ENCODE measurements at regions not wholly inside any gene's neighbourhood (a gene's known extent, or its start where the extent isn't known, plus 50 kb on each side); places are given as distances from the start of the nearest gene placed in this dataset.
"Not testable (repeated sequence)": the region's sequence is repeated elsewhere in the genome, so short reads cannot be mapped to it uniquely, and the experiment has no call there.

GRCh38 chr1:206262424-206262823 is 59.1 kb downstream of the SRGAP2 start:
- not testable (repeated sequence) for TF ChIP-seq CTCF (CRISPR knock-in tag; IDR thresholded peaks at IDR 0.05); ARNTL (CRISPR knock-in tag; IDR thresholded peaks at IDR 0.05); RBAK (CRISPR knock-in tag; IDR thresholded peaks at IDR 0.05); PATZ1 (CRISPR knock-in tag; IDR thresholded peaks at IDR 0.05); STAT5B (CRISPR knock-in tag; IDR thresholded peaks at IDR 0.05); RFX5 (IDR thresholded peaks at IDR 0.05; ENCODE audit: low read depth, low read length); PBX3 (CRISPR knock-in tag; IDR thresholded peaks at IDR 0.05; ENCODE audit: borderline replicate concordance); ZNF577 (CRISPR knock-in tag; IDR thresholded peaks at IDR 0.05; ENCODE audit: borderline replicate concordance, low read depth)

Measured in HepG2 (cell line).